ENCODE measurements at regions not wholly inside any gene's neighbourhood (a gene's known extent, or its start where the extent isn't known, plus 50 kb on each side); places are given as distances from the start of the nearest gene placed in this dataset.

GRCh38 chr4:177605252-177605651, 163.0 kb upstream of the AGA start:
- H3K4me1 ChIP-seq (ENCODE audit: insufficient read depth, low read length), result no peaks in the 10 kb centered on the region
- no peaks in the 10 kb centered on the region for H3K27me3 ChIP-seq (ENCODE audit: control insufficient read depth in 1 of 2, insufficient read depth in 2 of 2, low read length in 2 of 2)
- CTCF ChIA-PET (ENCODE audit: low intra/inter-chr PET ratio, low total read pairs), result no interaction called here
- H3K9me3 ChIP-seq (ENCODE audit: low read length), result no peaks in the 10 kb centered on the region
- no peak overlapping the region for H3K4me3 ChIP-seq (replicated peaks in 1 of 3; ENCODE audit: insufficient read depth in 1 of 3, low read depth in 2 of 3, low read length in 3 of 3)
- no TSS peak for BruUV-seq (replicated peaks)
- intact Hi-C loops (cut with micrococcal nuclease; ENCODE audit: unreplicated experiment), result no loop called here
- no peak overlapping the region for H3K27ac ChIP-seq (ENCODE audit: extremely low read length, insufficient read depth, low read length)
- H2AFZ ChIP-seq (ENCODE audit: low read length), result no peak overlapping the region
- no peaks in the 10 kb centered on the region for H3K79me2 ChIP-seq (ENCODE audit: insufficient read depth, low read length)
- FAIRE-seq, result no peak
- H3K9ac ChIP-seq (ENCODE audit: insufficient read depth, low read depth, low read length), result no peak overlapping the region
- no peaks in the 10 kb centered on the region for H4K20me1 ChIP-seq (ENCODE audit: insufficient read depth, low read length)
- WGBS (ENCODE audit: low lambda C conversion rate), result 0% methylated on average over 1 of the region's 1 CpG
- ATAC-seq, result no peak
- POLR2A ChIA-PET, result no interaction called here
- DNase-seq (ENCODE audit: low spot score), result no peak
- H3K36me3 ChIP-seq (replicated peaks in 1 of 2; ENCODE audit: control insufficient read depth in 1 of 2, insufficient read depth in 2 of 2, low read length in 2 of 2), result no peaks in the 10 kb centered on the region
- in situ Hi-C loops (cut with HindIII; ENCODE audit: extremely low pct_ligation_motif_present, low pct_unique_long_range_greater_than_20kb), result no loop called here
- H3K4me2 ChIP-seq (ENCODE audit: low read depth, low read length), result no peak overlapping the region
- TF ChIP-seq ZNF616 (CRISPR knock-in tag; IDR thresholded peaks at IDR 0.05; ENCODE audit: low read depth) (no peak), ZNF775 (CRISPR knock-in tag; IDR thresholded peaks at IDR 0.05; ENCODE audit: borderline replicate concordance) (no peak), ZSCAN20 (CRISPR knock-in tag; IDR thresholded peaks at IDR 0.05; ENCODE audit: borderline replicate concordance) (no peak), NFAT5 (CRISPR knock-in tag; IDR thresholded peaks at IDR 0.05) (no peak), HNF4A (CRISPR knock-in tag; IDR thresholded peaks at IDR 0.05) (no peak), ZNF230 (CRISPR knock-in tag; IDR thresholded peaks at IDR 0.05) (no peak), ZBTB40 (IDR thresholded peaks at IDR 0.05) (no peak), ZBTB40 (CRISPR knock-in tag; IDR thresholded peaks at IDR 0.05) (no peak), MLX (CRISPR knock-in tag; IDR thresholded peaks at IDR 0.05) (no peak), SAFB2 (CRISPR knock-in tag; IDR thresholded peaks at IDR 0.05; ENCODE audit: borderline replicate concordance, low read depth) (no peak), HNRNPUL1 (IDR thresholded peaks at IDR 0.05; ENCODE audit: low read depth, low read length) (no peak)

All from HepG2 (cell line).